22Rv1 (cell line): ENCODE measurements at regions not wholly inside any gene's neighbourhood (a gene's known extent, or its start where the extent isn't known, plus 50 kb on each side); places are given as distances from the start of the nearest gene placed in this dataset.

Experiments
- CTCF ChIP-seq: fragments of 450-650 bp; IDR thresholded peaks from 2 replicates; pipeline ENCODE4 v1.5.1; 2017; ENCODE audit warnings: mild to moderate bottlenecking
- ZFX ChIP-seq: fragments of 450-650 bp; IDR thresholded peaks from 2 replicates; pipeline ENCODE4 v1.6.1; 2017; ENCODE audit warnings: antibody characterized with exemption, borderline replicate concordance

GRCh38 chr15:57875347-57875746 is 168.8 kb downstream of the POLR2M start:
- TF ChIP-seq CTCF (no peak), ZFX (no peak)
